Trophoblast cell (in vitro differentiated cells and primary cell): ENCODE measurements at regions not wholly inside any gene's neighbourhood (a gene's known extent, or its start where the extent isn't known, plus 50 kb on each side); places are given as distances from the start of the nearest gene placed in this dataset.

Source experiments
- DNase-seq, 2 donors: peaks; one replicate each; pipeline ENCODE4 v3.0.0-alpha.2; 2016
- H2AFZ ChIP-seq: 2 replicates; pipeline ENCODE4 v1.6.1; 2013; ENCODE audit warnings: low read length, moderate library complexity, mild to moderate bottlenecking; ENCODE audit not compliant: insufficient read depth, poor library complexity
- H2AK5ac ChIP-seq: 2 replicates; pipeline ENCODE4 v1.6.1; 2013; ENCODE audit warnings: mild to moderate bottlenecking, low read length
- H2BK120ac ChIP-seq: 2 replicates; pipeline ENCODE4 v1.6.1; 2013; ENCODE audit warnings: low read length, mild to moderate bottlenecking, moderate library complexity; ENCODE audit not compliant: insufficient read depth, poor library complexity
- H2BK12ac ChIP-seq: 2 replicates; pipeline ENCODE4 v1.6.1; 2013; ENCODE audit warnings: mild to moderate bottlenecking, low read length, moderate library complexity
- H2BK5ac ChIP-seq: 2 replicates; pipeline ENCODE4 v1.6.1; 2013; ENCODE audit warnings: low read length, low read depth, moderate library complexity, mild to moderate bottlenecking; ENCODE audit not compliant: poor library complexity
- H3K14ac ChIP-seq: 2 replicates; pipeline ENCODE4 v1.6.1; 2013; ENCODE audit warnings: mild to moderate bottlenecking, low read length
- H3K18ac ChIP-seq: 2 replicates; pipeline ENCODE4 v1.6.1; 2013; ENCODE audit warnings: mild to moderate bottlenecking, low read length
- H3K23ac ChIP-seq: 2 replicates; pipeline ENCODE4 v1.6.1; 2013; ENCODE audit warnings: low read length
- H3K27ac ChIP-seq: 2 replicates; pipeline ENCODE4 v1.5.1; 2013; ENCODE audit warnings: low read depth, mild to moderate bottlenecking, inconsistent platforms, low read length, moderate library complexity
- H3K27me3 ChIP-seq: 2 replicates; pipeline ENCODE4 v1.6.1; 2013; ENCODE audit warnings: inconsistent platforms, mild to moderate bottlenecking, low read length, moderate library complexity; ENCODE audit not compliant: insufficient read depth
- H3K36me3 ChIP-seq, 2 experiments: 1 replicate in 1 of 2; 2 replicates in 1 of 2; pipeline ENCODE4 v1.6.1; 2013; ENCODE audit warnings: low read length in 2 of 2, mild to moderate bottlenecking in 2 of 2, moderate library complexity in 1 of 2; ENCODE audit not compliant: insufficient read depth in 2 of 2, control insufficient read depth in 1 of 2
- H3K4ac ChIP-seq: 2 replicates; pipeline ENCODE4 v1.6.1; 2013; ENCODE audit warnings: low read depth, mild to moderate bottlenecking, low read length, moderate library complexity
- H3K4me1 ChIP-seq, 2 experiments: 1 replicate in 1 of 2; 2 replicates in 1 of 2; pipeline ENCODE4 v1.6.1; 2013; ENCODE audit warnings: low read length in 2 of 2, mild to moderate bottlenecking in 2 of 2, moderate library complexity in 1 of 2; ENCODE audit not compliant: insufficient read depth in 2 of 2, control insufficient read depth in 1 of 2
- H3K4me2 ChIP-seq: 2 replicates; pipeline ENCODE4 v1.6.1; 2013; ENCODE audit warnings: inconsistent platforms, mild to moderate bottlenecking, low read length, moderate library complexity
- H3K4me3 ChIP-seq: 2 replicates; pipeline ENCODE4 v1.5.1; 2013; ENCODE audit warnings: mild to moderate bottlenecking, low read depth, low read length, inconsistent platforms
- H3K79me1 ChIP-seq: one replicate; pipeline ENCODE4 v1.6.1; 2013; ENCODE audit warnings: low read length
- H3K79me2 ChIP-seq: 2 replicates; pipeline ENCODE4 v1.6.1; 2013; ENCODE audit warnings: low read length, mild to moderate bottlenecking; ENCODE audit not compliant: control insufficient read depth, insufficient read depth, poor library complexity
- H3K9ac ChIP-seq: 2 replicates; pipeline ENCODE4 v1.6.1; 2013; ENCODE audit warnings: mild to moderate bottlenecking, low read length
- H3K9me3 ChIP-seq: 2 replicates; pipeline ENCODE4 v1.6.1; 2013; ENCODE audit warnings: low read depth, mild to moderate bottlenecking, control low read depth, inconsistent platforms, low read length; ENCODE audit not compliant: insufficient read depth
- H4K12ac ChIP-seq: 2 replicates; pipeline ENCODE4 v1.6.1; 2013; ENCODE audit warnings: low read depth, mild to moderate bottlenecking, low read length, moderate library complexity
- H4K8ac ChIP-seq: 2 replicates; pipeline ENCODE4 v1.6.1; 2013; ENCODE audit warnings: low read depth, mild to moderate bottlenecking, low read length, moderate library complexity
- H4K91ac ChIP-seq: one replicate; pipeline ENCODE4 v1.6.1; 2013; ENCODE audit warnings: low read depth, mild to moderate bottlenecking, low read length, moderate library complexity
- WGBS: extraction: QIAGEN DNeasy Blood & Tissue Kit; methylation state at CpG from one replicate; pipeline ENCODE4 v1.1.7; 2013; ENCODE audit warnings: missing lambda C conversion rate; ENCODE audit not compliant: insufficient read length, insufficient coverage; ENCODE audit errors: extremely low coverage; 5-methylcytosine and 5-hydroxymethylcytosine counted together

- no peak overlapping the region for H4K8ac ChIP-seq
- no peak overlapping the region for H2AFZ ChIP-seq
- H3K4me2 ChIP-seq: no peak overlapping the region
- no peak overlapping the region for H2BK120ac ChIP-seq
- H3K14ac ChIP-seq: no peak overlapping the region
- no peak overlapping the region for H2BK12ac ChIP-seq
- no peak overlapping the region for H3K9ac ChIP-seq
- H3K79me2 ChIP-seq: no peaks in the 10 kb centered on the region
- H2BK5ac ChIP-seq: no peak overlapping the region
- H3K4me3 ChIP-seq: no peak overlapping the region
- no peak overlapping the region for H2AK5ac ChIP-seq
- no peak overlapping the region for H4K91ac ChIP-seq
- H3K4me1 ChIP-seq: no peaks in the 10 kb centered on the region
- H4K12ac ChIP-seq: no peak overlapping the region
- no peaks in the 10 kb centered on the region for H3K27me3 ChIP-seq
- H3K4ac ChIP-seq: no peak overlapping the region
- H3K36me3 ChIP-seq: no peaks in the 10 kb centered on the region
- no peak overlapping the region for H3K27ac ChIP-seq
- no peak for DNase-seq
- H3K18ac ChIP-seq: no peak overlapping the region
- H3K9me3 ChIP-seq: no peaks in the 10 kb centered on the region
- H3K23ac ChIP-seq: no peak overlapping the region
- no peaks in the 10 kb centered on the region for H3K79me1 ChIP-seq
Measured at GRCh38 chr4:12933760-12934221, 550.3 kb downstream of the RAB28 start.

GRCh38 chr4:12932203-12932788 is 551.8 kb downstream of the RAB28 start:
- Histone ChIP-seq H3K79me1 (no peaks in the 10 kb centered on the region), H3K4me3 (no peak overlapping the region), H2BK120ac (no peak overlapping the region), H3K23ac (no peak overlapping the region), H2AK5ac (no peak overlapping the region), H4K12ac (no peak overlapping the region), H3K14ac (no peak overlapping the region), H3K79me2 (no peaks in the 10 kb centered on the region), H3K4me1 (no peaks in the 10 kb centered on the region), H4K91ac (no peak overlapping the region), H3K4ac (no peak overlapping the region), H3K27ac (no peak overlapping the region), H2BK5ac (no peak overlapping the region), H4K8ac (no peak overlapping the region), H3K9me3 (no peaks in the 10 kb centered on the region), H3K27me3 (no peaks in the 10 kb centered on the region), H3K9ac (no peak overlapping the region), H3K4me2 (no peak overlapping the region), H2AFZ (no peak overlapping the region), H2BK12ac (no peak overlapping the region), H3K18ac (no peak overlapping the region), H3K36me3 (no peaks in the 10 kb centered on the region)
- no CpG with 5 or more reads among the region's 4 CpGs for whole genome bisulfite sequencing
- DNase-seq: no peak

GRCh38 chr4:12929784-12930183 is 554.4 kb downstream of the RAB28 start:
- H2BK12ac ChIP-seq: no peak overlapping the region
- H3K4me1 ChIP-seq: no peaks in the 10 kb centered on the region
- 100% methylated on average over 1 of the region's 1 CpG for WGBS
- no peaks in the 10 kb centered on the region for H3K27me3 ChIP-seq
- no peak overlapping the region for H4K91ac ChIP-seq
- H3K9me3 ChIP-seq: no peaks in the 10 kb centered on the region
- no peak overlapping the region for H3K18ac ChIP-seq
- no peak overlapping the region for H3K14ac ChIP-seq
- no peaks in the 10 kb centered on the region for H3K79me2 ChIP-seq
- H2AFZ ChIP-seq: no peak overlapping the region
- no peak overlapping the region for H3K4ac ChIP-seq
- H3K23ac ChIP-seq: no peak overlapping the region
- H3K4me3 ChIP-seq: no peak overlapping the region
- no peak overlapping the region for H3K9ac ChIP-seq
- no peak overlapping the region for H3K4me2 ChIP-seq
- no peak for DNase-seq
- H4K8ac ChIP-seq: no peak overlapping the region
- no peaks in the 10 kb centered on the region for H3K79me1 ChIP-seq
- no peak overlapping the region for H2AK5ac ChIP-seq
- no peaks in the 10 kb centered on the region for H3K36me3 ChIP-seq
- no peak overlapping the region for H2BK5ac ChIP-seq
- no peak overlapping the region for H4K12ac ChIP-seq
- no peak overlapping the region for H3K27ac ChIP-seq
- H2BK120ac ChIP-seq: no peak overlapping the region

- H3K79me1 ChIP-seq: no peaks in the 10 kb centered on the region
- no peaks in the 10 kb centered on the region for H3K36me3 ChIP-seq
- no peak overlapping the region for H2AK5ac ChIP-seq
- H2BK120ac ChIP-seq: no peak overlapping the region
- no peak overlapping the region for H3K23ac ChIP-seq
- no peak overlapping the region for H2AFZ ChIP-seq
- no peaks in the 10 kb centered on the region for H3K9me3 ChIP-seq
- H3K4ac ChIP-seq: no peak overlapping the region
- DNase-seq: no peak
- H3K18ac ChIP-seq: no peak overlapping the region
- H3K4me2 ChIP-seq: no peak overlapping the region
- no peaks in the 10 kb centered on the region for H3K27me3 ChIP-seq
- H2BK12ac ChIP-seq: no peak overlapping the region
- H3K79me2 ChIP-seq: no peaks in the 10 kb centered on the region
- H3K14ac ChIP-seq: no peak overlapping the region
- no peak overlapping the region for H4K91ac ChIP-seq
- H2BK5ac ChIP-seq: no peak overlapping the region
- no peak overlapping the region for H4K12ac ChIP-seq
- H4K8ac ChIP-seq: no peak overlapping the region
- no peaks in the 10 kb centered on the region for H3K4me1 ChIP-seq
- H3K9ac ChIP-seq: no peak overlapping the region
- no peak overlapping the region for H3K27ac ChIP-seq
- no peak overlapping the region for H3K4me3 ChIP-seq
Measured at GRCh38 chr4:12928751-12929150, 555.4 kb downstream of the RAB28 start.
